DMS 273 (cell line): ENCODE measurements at regions not wholly inside any gene's neighbourhood (a gene's known extent, or its start where the extent isn't known, plus 50 kb on each side); places are given as distances from the start of the nearest gene placed in this dataset.

Source experiments
- DNase-seq: peaks from one replicate; lab custom pipeline; 2025; ENCODE audit not compliant: unreplicated experiment; lab: John Stamatoyannopoulos, UW

DNA sequence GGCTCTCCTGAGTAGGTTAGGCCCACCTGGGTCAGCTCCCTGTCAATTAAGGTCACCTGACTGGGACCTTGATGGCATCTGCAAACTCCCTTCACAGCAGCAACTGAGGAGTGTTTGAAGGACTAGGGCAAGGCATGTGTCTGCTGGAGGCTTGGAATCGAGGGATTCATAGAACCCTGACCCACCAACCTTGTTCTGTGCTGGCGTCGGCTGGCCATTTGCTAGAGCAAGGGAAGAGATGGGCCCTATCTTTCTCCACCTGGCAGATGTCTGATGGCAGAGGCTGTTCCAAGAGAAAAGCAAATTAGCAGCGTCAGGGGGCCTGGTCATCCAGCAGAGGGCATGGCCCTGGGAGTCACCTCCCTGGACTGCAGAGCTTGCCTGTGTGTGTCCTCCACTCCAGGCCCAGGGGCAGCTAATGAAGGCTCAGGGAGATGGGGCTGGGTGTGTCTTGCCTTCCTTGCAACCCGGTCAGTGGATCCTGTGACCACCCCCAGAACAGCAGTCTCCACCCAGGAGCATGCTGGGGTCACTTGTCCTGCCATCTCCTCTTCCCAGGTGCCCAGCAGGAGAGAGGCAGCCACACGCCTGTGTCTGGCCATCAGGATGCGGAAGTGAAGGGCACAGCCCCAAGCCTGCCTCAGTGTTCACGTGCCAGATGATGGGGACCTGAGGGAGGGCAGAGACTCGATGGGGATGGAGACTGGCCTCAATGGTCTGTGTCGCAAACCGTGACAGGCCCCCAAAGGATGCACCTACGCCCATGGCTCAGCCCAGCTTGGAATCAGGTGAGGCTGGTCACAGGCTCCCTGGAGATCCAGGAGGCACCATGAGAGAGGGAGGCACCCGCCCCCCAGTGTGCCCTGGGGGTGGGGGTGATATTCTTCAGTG lies 53.9 kb downstream of the BARX1 start:
- no peak for DNase-seq

DNA sequence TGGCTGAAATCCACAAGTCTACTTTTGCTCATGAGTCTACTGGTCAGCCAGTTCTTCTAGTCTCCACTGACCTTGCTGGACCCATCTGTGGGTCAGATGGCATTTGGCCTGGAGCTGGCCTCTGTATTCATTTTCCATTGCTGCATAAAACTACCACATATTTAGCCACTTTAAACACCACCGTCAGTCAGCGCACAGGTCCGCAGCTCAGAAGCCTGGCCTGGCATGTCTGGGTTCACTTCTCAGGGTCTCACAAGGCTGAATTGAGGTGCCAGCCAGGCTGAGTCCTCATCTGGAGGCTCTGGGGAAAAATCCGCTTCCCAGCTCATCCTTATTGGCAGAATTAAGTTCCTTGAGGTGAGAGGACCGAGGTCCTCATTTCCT lies 54.7 kb downstream of the BARX1 start:
- no peak for DNase-seq

DNA sequence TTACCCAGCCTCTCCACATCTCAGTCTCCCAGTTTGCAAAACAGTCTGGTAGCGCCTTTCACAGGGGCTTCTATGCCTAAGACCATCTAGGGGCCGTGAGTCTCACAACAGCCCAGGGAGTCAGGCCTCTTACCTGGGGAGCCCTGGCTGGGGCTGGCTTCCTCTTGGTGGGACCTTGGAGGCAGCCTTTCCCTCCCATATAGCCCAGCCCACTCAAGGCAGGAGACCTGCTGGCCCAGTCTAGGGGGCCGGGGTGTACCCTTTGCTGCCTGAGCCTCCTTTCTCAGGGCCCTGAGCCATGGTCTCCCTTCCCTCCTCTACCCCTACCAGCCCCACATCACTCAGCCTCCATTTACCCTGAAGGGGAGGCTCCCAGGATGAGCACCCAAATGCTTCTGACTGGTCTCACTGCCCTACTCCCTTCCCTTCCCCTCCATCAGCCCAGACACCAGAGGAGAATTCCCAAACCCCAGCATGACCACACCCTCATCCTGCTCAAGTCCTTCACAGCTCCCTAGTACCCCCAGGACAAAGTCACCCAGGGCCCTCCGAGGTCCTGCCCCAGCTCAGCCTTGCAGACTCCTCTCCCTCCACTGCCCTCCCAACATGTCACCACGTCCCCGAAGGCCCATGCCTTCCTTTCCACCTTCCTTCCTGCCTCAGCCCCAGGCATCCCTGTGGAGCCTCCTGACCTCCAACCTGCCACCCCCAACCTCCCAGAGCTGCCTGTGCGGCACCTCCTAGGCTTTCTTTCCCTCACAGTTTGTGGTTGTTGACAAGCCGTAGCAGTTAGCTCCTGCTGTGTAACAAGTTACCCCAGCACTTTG lies 55.3 kb downstream of the BARX1 start:
- DNase-seq, result no peak

DNA sequence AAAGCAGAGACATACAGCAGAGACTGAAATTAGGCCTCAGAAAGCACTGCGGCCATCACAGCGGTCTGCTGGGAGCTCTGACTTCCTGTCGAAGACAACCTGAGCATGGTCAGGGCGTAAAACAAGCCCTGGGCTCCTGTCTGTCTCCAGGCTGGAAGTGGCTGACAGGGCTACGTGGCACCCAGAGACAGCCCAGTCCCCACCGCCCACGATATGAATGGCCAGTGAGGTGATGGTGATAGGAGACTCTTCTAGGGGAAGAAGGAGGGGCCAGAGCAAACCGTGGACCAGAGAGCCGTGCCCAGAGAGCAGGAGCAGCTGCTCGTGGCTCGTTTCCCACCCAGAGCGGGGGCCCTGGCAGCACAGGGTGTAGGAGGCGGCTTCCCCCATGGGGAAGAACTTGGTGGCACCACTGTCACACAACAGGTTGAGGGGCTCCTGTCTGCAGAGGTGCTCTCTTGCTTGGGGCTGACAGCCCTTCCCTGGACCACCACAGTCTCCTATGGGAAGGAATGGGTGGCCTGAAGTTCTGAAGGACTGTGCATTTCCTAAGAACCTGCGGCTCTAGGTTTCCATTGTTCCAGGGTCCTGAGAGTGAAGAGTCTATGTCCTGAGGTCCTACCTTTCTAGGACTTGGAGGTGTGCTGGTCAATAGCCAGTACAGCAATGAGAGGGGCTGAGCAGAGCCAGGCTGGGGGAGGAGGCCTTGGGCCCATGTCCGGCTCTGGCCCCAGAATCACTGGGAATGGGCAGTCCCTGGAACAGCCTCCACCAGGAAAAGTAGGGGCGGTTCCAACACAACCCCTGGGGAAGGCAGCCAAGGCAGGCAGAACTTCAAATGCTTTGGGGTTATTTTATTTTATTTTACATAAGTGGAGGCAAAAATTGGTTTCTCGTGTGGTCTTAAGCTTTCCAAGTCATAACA lies 56.4 kb downstream of the BARX1 start:
- DNase-seq, result no peak

DNA sequence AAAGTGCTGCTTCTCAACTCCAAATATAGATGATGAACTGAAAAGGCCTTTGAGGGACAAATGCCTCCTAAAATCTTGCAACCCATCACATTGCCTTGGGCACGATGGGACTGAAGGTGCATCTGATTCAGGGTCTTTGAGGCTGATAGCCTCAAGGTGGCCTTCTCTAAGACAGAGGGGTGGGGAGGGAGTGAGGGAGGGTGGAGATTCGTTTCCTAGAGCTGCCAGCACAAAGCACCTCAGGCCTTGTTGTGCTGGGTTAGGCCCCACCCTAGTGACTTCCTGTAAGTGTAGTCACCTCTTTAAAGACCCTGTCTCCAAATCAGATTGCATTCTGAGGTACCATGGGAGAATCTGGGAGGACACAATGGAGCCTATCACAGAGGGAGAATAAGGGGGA lies 57.1 kb downstream of the BARX1 start:
- no peak for DNase-seq

DNA sequence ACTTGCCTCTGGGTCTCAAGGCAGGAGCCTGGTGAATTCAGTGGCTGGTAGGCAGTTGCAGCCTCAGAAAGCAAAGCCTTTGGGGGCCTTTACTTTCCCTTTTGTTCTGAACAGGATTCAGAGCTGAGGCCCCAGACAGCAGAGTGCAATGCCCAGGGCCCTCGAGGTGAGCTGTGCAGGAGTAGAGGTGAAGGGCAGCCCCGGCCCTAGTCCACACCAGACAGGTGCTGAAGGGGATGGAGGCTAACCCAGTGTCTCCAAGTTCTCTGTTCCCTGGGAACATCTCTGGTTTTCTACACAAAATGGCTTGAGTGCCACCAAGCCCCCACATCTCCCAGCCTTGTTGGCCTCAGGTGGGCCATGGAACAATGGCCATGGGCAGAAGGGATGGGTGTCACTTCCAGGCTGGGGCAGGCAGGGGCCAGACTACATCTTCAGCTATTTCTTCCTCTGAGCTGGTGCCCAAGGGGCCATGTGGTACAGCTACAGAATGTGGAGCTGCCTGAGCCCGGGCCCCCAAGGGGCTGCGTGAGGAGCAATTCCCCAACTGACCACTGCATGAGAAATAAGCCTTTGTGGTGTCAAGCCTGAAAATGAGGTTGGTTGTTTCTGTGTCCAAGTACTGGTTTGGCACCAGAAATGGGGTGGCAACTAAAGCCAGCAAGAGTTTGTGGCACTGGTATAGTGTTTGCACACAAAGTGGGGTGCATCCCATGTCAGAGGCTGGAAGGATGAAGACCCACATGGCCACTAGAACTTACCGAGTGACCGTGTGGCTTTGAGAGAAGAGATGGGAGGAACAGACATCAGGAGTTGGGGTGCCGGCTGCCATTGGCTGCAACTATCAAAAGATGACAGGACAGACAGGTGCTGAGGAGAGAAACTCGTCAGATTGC lies 57.8 kb downstream of the BARX1 start:
- no peak for DNase-seq

DNA sequence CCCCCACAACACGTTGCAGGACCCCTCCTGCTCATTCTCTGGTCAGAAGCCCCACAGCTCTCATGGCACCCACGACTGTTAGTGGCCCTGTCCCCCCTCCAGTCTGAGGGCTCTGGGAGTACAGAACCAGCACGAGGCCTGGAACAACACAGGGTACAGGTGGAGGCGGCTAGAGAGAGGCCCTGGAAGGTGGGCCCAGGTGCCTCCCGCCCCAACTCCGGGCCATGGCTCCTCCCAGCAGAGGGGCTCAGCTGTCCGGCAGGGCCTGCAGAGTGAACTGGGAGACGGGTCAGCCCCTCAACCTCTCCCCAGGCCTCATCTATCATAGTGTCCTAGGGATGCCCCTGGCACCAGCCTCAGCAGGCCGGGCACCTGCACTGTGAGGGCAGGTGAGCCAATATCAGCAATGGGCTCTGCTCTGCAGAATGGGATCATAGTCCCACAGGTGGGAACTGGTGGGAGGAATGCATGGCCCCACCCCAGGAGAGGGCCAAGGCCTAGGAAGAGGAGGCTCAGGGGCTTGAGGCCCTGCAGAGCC lies 58.6 kb downstream of the BARX1 start:
- no peak for DNase-seq

DNA sequence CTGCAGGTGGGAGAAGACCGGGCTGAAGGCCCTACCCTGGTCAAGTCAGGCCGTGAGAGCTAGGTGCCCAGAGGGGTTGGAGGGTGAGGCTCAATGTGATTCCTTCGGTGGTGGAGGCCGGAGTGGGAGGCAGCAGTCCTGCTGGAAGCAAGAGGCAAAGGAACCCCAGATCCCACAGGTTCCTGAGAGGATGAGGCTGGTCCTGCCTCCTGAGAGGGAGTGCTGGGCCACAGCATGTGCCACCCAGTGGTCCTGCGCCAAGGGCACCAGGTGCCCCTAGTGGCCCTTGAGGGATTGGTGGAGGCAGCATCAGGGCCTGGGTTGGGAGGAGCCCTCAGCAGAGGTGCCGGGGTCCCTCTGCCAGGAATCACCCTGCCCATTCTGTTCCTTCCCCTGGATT lies 59.1 kb downstream of the BARX1 start:
- DNase-seq, result no peak

DNA sequence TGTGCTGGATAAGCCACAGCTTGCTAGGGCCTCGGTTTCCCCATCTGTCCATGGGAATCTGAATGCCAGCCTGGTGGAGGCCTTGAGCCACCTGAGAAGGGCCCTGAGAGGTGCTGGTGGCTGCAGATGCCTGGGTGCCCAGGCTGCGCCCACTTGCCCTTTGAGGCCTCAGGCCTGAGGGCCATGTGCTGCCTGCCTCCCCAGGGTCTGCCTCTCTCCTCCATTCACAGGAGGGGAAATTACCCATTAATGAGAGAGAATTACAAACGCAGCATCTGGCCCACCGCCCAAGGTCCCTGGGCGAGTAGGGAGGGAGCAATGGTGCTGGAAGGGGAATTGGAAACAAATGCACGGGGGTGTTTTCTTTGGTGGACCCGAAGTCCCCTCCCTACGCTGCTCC lies 59.6 kb downstream of the BARX1 start:
- DNase-seq, result no peak

DNA sequence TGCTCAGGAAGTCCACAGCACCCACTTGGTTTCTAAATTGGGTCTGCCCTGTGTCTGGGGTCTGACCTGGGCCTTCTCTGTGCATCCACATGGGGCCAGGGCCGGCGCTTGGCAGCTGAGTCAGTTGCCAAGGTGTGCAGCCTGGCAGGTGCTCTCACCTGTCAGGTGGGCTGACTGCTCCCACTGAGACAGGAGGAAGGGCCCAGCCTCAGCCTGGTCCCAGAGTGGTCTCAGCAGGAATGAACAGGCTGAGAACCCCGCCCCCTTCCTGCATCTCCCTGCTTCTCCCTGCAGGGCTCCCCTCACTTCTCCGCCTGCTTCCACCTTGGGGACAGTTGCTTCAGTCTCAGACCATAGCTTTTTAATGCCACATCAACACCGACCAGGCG lies 60.5 kb downstream of the BARX1 start:
- DNase-seq, result no peak

DNA sequence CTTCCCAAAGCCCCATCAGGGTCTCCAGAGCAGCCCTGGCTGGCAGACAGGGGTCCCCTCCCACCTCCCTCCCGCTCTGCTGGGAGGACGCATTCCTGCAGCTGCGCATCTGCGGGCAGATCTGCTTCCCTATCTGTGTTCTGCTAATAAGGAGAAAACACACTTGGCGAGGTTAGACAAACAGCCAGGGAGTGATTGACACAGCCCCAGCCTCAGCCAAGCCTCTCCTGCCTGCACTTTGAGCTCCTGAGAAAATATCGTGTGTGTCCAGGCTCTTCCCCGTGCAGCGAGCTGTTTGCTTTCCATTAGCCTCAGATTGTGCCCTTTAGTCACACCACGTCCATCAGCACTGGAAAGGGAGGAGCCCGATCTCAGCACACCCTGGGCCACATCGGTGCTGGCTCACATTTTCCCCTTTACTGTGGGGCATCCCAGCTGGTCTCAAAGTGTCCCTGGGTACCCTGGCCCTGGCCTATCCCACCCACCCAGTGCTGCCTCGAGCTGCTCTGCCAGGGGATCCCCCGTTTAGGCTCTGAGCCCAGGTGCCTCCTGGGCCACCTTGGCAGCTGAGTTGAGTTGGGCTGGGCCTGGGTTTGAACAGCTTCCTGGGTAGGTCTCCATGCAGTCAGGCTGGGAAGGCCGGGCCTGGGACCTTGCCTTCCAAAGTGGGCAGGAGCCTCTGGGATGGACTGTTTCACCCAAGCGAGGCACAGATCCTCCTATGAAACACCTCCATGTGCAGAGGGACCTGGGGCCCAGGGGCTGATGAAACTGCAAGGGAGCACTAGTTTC lies 61.1 kb downstream of the BARX1 start:
- no peak for DNase-seq

DNA sequence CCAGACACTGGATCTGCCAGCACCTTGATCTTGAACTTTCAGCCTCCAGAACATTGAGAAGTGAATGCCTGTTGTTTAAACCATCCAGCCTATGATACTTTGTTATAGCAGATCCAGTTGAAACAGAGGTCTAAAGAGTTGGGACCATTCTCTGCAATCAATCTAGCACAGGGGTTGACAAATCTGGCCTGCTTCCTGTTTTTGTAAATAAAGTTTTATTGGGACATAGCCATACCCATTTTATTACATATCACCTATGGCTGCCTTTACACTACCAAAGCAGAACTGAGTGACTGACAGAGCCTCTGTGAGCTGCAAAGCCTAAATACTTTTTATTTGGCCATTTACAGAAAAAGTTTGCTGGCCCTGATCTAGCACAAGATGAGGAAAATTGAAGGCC lies 62.0 kb downstream of the BARX1 start:
- no peak for DNase-seq

DNA sequence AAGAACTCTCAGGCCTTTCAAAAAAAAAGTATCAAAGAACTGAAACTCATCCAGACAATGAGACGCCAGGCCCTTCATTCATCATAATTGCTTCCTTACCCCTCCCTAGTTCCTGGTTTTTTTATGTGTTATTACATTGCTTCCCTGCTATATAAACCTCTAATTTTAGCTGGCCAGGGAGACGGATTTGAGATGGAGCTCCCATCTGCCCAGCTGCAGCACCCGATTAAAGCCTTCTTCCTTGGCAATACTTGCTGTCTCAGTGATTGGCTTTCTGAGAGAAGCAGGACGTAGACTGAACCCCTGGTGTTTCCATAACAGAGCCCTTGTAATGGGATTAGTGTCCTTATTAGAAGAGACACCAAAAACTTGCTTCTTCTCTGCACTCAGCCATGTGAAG lies 62.4 kb downstream of the BARX1 start:
- DNase-seq, result no peak

DNA sequence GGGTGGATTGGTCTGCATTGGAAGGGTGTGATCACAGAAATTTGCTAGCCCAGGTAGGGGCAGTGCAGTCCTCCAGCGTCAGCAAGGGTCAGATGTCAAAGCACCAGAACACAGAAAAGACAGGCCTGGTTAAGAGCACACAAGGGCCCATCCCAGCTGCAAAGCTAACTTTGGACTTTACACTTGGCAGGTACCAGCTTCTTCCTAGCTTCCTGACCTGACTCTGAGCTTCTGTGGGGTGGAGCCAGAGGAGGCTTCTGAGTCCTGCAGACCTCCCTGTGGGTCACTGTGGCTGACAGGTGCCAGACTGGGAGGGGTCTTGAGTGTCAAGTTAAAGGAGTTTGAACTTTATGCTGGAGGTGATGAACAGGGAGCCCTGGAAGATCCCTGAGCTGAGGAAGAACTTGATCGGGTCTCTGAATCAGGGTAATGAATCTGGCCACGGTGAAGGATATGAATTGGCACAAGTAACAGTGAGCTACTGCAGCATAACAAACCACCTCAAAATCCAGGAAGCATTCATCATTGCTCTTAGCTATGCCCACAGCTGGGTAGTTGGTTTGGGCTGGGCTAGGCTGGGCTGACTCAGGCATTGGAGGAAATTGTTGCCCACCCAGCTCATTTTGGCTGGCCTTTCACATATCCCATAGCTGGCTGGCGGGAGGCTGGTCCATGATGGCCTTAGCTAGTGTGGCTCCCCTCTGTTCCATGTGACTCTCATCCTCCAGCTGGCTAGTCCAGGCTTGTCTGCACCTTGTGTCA lies 63.4 kb downstream of the BARX1 start:
- DNase-seq, result no peak

DNA sequence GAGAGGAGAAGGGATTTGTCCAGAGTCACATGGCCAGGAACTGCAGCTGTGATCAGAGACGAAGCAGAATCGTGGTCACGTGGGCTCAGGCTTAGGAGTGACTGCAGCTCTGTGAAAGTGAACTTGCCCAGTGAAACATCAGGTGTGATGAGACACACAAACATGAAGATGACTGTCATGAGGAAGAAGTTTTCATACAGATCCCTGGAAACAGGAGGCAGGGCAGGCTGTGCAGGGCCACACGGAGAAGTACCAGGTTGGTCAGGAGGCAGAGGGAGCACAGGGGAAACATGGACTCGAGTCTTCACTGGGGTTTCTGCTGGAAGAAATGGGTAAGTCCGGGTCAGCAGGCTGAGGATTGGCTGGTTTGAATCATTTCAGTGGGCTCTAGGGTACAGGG lies 64.1 kb downstream of the BARX1 start:
- no peak for DNase-seq

DNA sequence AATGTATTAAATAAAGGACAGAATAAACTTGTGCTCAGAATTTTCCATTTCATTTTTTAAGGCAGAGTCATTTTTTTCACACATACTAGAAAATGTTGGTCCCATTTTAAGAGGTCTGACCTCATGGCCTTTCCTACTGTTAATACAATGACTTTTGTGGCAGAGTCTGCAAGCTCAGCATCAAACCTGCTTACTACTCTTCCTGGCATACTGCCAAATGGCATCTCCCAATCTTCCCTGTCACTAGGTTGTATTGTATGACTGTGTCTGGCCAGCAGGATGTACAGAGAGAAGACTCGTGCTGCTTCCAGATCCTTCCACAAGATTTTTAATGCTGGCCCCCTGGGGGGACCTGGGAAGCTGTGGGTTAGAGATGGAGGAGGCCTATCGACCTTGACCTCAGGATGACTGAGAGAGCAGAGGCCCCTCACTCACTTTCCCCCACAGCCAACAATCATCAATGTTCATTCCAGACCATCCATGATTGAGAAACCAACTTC lies 64.7 kb downstream of the BARX1 start:
- DNase-seq, result no peak

DNA sequence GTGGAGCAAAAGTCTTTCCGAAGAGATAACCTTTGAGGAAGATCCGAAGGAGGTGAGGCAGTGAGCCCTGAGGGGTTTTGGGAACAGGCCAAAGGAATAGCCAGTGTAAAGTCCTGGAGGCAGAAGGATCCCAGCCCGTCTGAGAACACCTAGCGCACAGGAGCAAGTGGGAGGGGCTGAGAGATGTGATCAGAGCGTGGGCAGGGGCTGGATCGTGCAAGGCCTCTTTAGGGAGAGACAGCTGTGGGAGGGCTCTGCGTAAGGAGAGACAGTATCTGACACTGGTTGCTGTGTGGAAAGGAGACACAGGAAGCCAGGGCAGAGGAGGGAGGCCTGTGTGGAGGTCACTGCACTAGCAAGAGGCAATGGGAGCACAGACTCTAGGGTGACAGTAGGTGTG lies 68.2 kb downstream of the BARX1 start:
- no peak for DNase-seq

DNA sequence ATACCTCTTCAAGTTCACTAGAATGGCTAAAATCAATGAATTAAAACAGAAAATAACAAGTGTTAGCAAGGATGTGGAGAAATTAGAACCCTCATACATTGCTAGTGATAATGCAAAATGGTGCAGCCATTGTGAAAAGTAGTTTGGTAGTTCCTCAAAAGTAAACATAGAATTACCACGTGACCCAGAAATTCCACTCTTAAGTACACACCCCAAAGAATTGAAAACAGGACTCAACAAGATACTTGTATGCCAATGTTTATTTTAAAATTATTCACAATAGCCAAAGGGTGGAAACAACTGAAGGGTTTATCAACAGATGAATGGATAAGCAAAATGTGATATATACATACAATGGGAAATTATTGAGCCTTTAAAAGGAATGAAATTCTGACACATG lies 70.3 kb downstream of the BARX1 start:
- no peak for DNase-seq
